ENCODE measurements at regions not wholly inside any gene's neighbourhood (a gene's known extent, or its start where the extent isn't known, plus 50 kb on each side); places are given as distances from the start of the nearest gene placed in this dataset.

DNA sequence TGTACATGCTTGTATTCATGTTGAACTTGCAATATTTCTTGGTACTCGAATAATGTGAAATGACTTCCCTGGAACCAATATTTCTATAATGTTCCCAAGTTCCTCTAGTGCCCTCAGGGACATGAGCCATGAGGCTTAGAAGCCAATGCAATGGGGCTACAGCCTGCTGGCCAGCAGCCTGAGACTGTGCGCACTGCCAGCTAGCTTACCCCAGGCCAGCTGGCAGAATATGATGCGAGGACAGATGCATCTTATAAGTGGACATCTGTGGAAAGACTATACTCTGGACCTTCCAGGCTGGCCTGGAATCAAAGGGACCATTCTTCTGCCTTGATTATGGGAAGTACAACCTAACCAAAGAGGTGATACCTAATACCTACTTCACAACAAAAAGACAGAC is 1862.0 kb upstream of the ACO1 start:
- Histone ChIP-seq H3K36me3 (ENCODE audit: control insufficient read depth, insufficient read depth, low read length) (no peaks in the 10 kb centered on the region), H3K9me3 (no peaks in the 10 kb centered on the region), H3K4me1 (no peaks in the 10 kb centered on the region), H3K4me3 (ENCODE audit: low read depth, low read length) (no peak overlapping the region), H3K27me3 (replicated peaks; ENCODE audit: control insufficient read depth, insufficient read depth, low read length) (no peaks in the 10 kb centered on the region)
- ChIA-PET CTCF (no interaction called here), POLR2A (no interaction called here)
- H3K4me3 Mint-ChIP-seq (ENCODE audit: unreplicated experiment) = no peak overlapping the region
- no peaks in the 10 kb centered on the region for H3K9me3 Mint-ChIP-seq (ENCODE audit: unreplicated experiment)
- no peaks in the 10 kb centered on the region for H3K36me3 Mint-ChIP-seq (ENCODE audit: insufficient read depth, unreplicated experiment)
- intact Hi-C loops (cut with micrococcal nuclease; ENCODE audit: unreplicated experiment) = no loop called here
- no peaks in the 10 kb centered on the region for H3K4me1 Mint-ChIP-seq (ENCODE audit: low read depth, unreplicated experiment)
- no TSS peak for BruUV-seq (replicated peaks)
- TF ChIP-seq, protein P1, sequence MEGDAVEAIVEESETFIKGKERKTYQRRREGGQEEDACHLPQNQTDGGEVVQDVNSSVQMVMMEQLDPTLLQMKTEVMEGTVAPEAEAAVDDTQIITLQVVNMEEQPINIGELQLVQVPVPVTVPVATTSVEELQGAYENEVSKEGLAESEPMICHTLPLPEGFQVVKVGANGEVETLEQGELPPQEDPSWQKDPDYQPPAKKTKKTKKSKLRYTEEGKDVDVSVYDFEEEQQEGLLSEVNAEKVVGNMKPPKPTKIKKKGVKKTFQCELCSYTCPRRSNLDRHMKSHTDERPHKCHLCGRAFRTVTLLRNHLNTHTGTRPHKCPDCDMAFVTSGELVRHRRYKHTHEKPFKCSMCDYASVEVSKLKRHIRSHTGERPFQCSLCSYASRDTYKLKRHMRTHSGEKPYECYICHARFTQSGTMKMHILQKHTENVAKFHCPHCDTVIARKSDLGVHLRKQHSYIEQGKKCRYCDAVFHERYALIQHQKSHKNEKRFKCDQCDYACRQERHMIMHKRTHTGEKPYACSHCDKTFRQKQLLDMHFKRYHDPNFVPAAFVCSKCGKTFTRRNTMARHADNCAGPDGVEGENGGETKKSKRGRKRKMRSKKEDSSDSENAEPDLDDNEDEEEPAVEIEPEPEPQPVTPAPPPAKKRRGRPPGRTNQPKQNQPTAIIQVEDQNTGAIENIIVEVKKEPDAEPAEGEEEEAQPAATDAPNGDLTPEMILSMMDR (IDR thresholded peaks at IDR 0.05; ENCODE audit: insufficient read depth in 1 of 2, low read depth in 1 of 2, low read length in 1 of 2, severe bottlenecking in 1 of 2, unreplicated experiment in 1 of 2) = no peak
- DNase-seq = no peak
- H3K27me3 Mint-ChIP-seq (ENCODE audit: insufficient read depth, unreplicated experiment) = peaks cover 3% of the 10 kb centered on the region
- H3K27ac Mint-ChIP-seq (ENCODE audit: unreplicated experiment) = no peak overlapping the region

DNA sequence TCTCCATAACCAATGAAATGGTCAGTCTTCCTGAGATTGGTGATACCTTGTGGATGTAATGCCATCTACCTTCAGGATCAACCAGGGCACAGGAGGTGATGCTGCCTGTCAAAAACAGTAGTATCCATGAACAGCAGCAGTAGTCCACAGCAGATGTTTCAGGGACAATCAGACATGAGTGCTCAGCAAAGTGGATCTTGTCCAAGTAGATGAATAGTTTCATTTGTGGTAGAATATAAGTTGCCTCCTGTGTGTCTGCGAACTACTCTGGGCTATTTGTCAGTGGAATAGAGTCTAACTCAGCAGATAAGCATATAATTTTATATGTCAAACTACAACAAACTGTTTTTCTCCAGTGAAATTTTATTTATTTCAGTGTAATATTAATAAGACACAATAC is 1860.1 kb upstream of the ACO1 start:
- TF ChIP-seq, protein P1 (IDR thresholded peaks at IDR 0.05; ENCODE audit: insufficient read depth in 1 of 2, low read depth in 1 of 2, low read length in 1 of 2, severe bottlenecking in 1 of 2, unreplicated experiment in 1 of 2) = no peak
- Histone ChIP-seq H3K27me3 (replicated peaks; ENCODE audit: control insufficient read depth, insufficient read depth, low read length) (no peaks in the 10 kb centered on the region), H3K36me3 (ENCODE audit: control insufficient read depth, insufficient read depth, low read length) (no peaks in the 10 kb centered on the region), H3K4me1 (no peaks in the 10 kb centered on the region), H3K4me3 (ENCODE audit: low read depth, low read length) (no peak overlapping the region), H3K9me3 (no peaks in the 10 kb centered on the region)
- BruUV-seq (replicated peaks) = no TSS peak
- Mint-ChIP-seq H3K9me3 (ENCODE audit: unreplicated experiment) (no peaks in the 10 kb centered on the region), H3K36me3 (ENCODE audit: insufficient read depth, unreplicated experiment) (no peaks in the 10 kb centered on the region), H3K27me3 (ENCODE audit: insufficient read depth, unreplicated experiment) (peaks cover 3% of the 10 kb centered on the region), H3K4me1 (ENCODE audit: low read depth, unreplicated experiment) (no peaks in the 10 kb centered on the region), H3K4me3 (ENCODE audit: unreplicated experiment) (no peak overlapping the region), H3K27ac (ENCODE audit: unreplicated experiment) (no peak overlapping the region)
- POLR2A ChIA-PET = no interaction called here
- intact Hi-C loops (cut with micrococcal nuclease; ENCODE audit: unreplicated experiment) = no loop called here
- no peak for DNase-seq
- CTCF ChIA-PET = no interaction called here

DNA sequence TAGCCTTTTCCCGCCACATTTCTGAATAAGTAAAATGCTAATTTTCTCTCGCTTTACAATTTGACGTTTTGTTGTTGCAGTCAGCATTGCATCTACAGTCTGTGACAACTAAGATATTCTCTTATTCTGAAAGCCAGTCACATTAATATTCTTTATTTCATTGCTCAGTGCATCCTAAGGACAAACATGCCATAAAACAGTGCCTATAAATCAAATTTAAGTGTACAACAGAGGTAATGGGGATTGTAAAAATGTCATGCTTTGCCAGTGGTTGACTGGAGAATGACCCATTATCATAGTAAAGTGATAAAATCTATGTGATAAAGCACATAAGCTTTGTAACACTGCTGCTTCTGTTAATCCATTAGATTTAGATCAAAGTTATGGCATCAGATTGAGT is 1850.0 kb upstream of the ACO1 start:
- CTCF ChIA-PET = no interaction called here
- Mint-ChIP-seq H3K4me1 (ENCODE audit: low read depth, unreplicated experiment) (no peaks in the 10 kb centered on the region), H3K9me3 (ENCODE audit: unreplicated experiment) (peaks cover 17% of the 10 kb centered on the region), H3K36me3 (ENCODE audit: insufficient read depth, unreplicated experiment) (no peaks in the 10 kb centered on the region), H3K27ac (ENCODE audit: unreplicated experiment) (no peak overlapping the region), H3K27me3 (ENCODE audit: insufficient read depth, unreplicated experiment) (no peaks in the 10 kb centered on the region), H3K4me3 (ENCODE audit: unreplicated experiment) (no peak overlapping the region)
- H3K36me3 ChIP-seq (ENCODE audit: control insufficient read depth, insufficient read depth, low read length) = no peaks in the 10 kb centered on the region
- POLR2A ChIA-PET = no interaction called here
- no TSS peak for BruUV-seq (replicated peaks)
- TF ChIP-seq, protein P1 (IDR thresholded peaks at IDR 0.05; ENCODE audit: insufficient read depth in 1 of 2, low read depth in 1 of 2, low read length in 1 of 2, severe bottlenecking in 1 of 2, unreplicated experiment in 1 of 2) = no peak
- no peak for DNase-seq
- no peaks in the 10 kb centered on the region for H3K4me1 ChIP-seq
- no peak overlapping the region for H3K4me3 ChIP-seq (ENCODE audit: low read depth, low read length)
- H3K27me3 ChIP-seq (replicated peaks; ENCODE audit: control insufficient read depth, insufficient read depth, low read length) = no peaks in the 10 kb centered on the region
- no peaks in the 10 kb centered on the region; the same call in 1 of the 2 replicates for H3K9me3 ChIP-seq
- intact Hi-C loops (cut with micrococcal nuclease; ENCODE audit: unreplicated experiment) = no loop called here
